Ishikawa (cell line): ENCODE measurements at regions not wholly inside any gene's neighbourhood (a gene's known extent, or its start where the extent isn't known, plus 50 kb on each side); places are given as distances from the start of the nearest gene placed in this dataset.

Experiments
- CEBPB ChIP-seq: IDR thresholded peaks from 2 replicates; pipeline ENCODE4 v1.6.1; 2012
- CREB1 ChIP-seq: IDR thresholded peaks from 2 replicates; pipeline ENCODE4 v1.6.1; 2012; ENCODE audit warnings: low read depth
- EGR1 ChIP-seq: IDR thresholded peaks from 2 replicates; pipeline ENCODE4 v1.6.1; 2012
- EP300 ChIP-seq: IDR thresholded peaks from 2 replicates; pipeline ENCODE4 v1.6.1; 2012; ENCODE audit warnings: borderline replicate concordance
- FOXM1 ChIP-seq: IDR thresholded peaks from 2 replicates; pipeline ENCODE4 v1.6.1; 2012; ENCODE audit warnings: low read depth, borderline replicate concordance
- MAX ChIP-seq: IDR thresholded peaks from 2 replicates; pipeline ENCODE4 v1.6.1; 2012
- NFIC ChIP-seq: IDR thresholded peaks from 2 replicates; pipeline ENCODE4 v1.6.1; 2012
- RAD21 ChIP-seq: IDR thresholded peaks from 2 replicates; pipeline ENCODE4 v1.6.1; 2012; ENCODE audit warnings: low read depth
- REST ChIP-seq: IDR thresholded peaks from 2 replicates; pipeline ENCODE4 v1.6.1; 2012; ENCODE audit warnings: low read depth, mild to moderate bottlenecking
- TAF1 ChIP-seq: IDR thresholded peaks from 2 replicates; pipeline ENCODE4 v1.6.1; 2012; ENCODE audit warnings: low read depth, mild to moderate bottlenecking
- TCF12 ChIP-seq: IDR thresholded peaks from 2 replicates; pipeline ENCODE4 v1.6.1; 2012; ENCODE audit warnings: low read depth
- TEAD4 ChIP-seq: IDR thresholded peaks from 2 replicates; pipeline ENCODE4 v1.6.1; 2012
- USF1 ChIP-seq: IDR thresholded peaks from 2 replicates; pipeline ENCODE4 v1.6.1; 2012
- YY1 ChIP-seq: IDR thresholded peaks from 2 replicates; pipeline ENCODE4 v1.6.1; 2012; ENCODE audit warnings: low read depth
- ZBTB7A ChIP-seq: IDR thresholded peaks from 2 replicates; pipeline ENCODE4 v1.6.1; 2012; ENCODE audit warnings: low read depth

- TF ChIP-seq EGR1 (no peak), FOXM1 (no peak), NFIC (no peak), REST (no peak), TEAD4 (no peak), CEBPB (no peak), TAF1 (no peak), TCF12 (no peak), CREB1 (no peak), USF1 (no peak), YY1 (no peak), RAD21 (no peak), MAX (no peak), ZBTB7A (no peak)
Observed at GRCh38 chr11:97471480-97471879, 1081.7 kb downstream of the JRKL start.

GRCh38 chr11:97487387-97487786 is 1097.6 kb downstream of the JRKL start:
- no peak for TF ChIP-seq TCF12
- no peak for TF ChIP-seq CREB1
- TF ChIP-seq EGR1: no peak

GRCh38 chr11:97498891-97499290 is 1109.1 kb downstream of the JRKL start:
- TF ChIP-seq TEAD4 (no peak), USF1 (no peak), FOXM1 (no peak), CREB1 (no peak), MAX (no peak), EP300 (no peak), ZBTB7A (no peak), YY1 (no peak), NFIC (no peak), REST (no peak), CEBPB (no peak), EGR1 (no peak), RAD21 (no peak), TAF1 (no peak), TCF12 (no peak)

GRCh38 chr11:97502201-97502600 is 1112.4 kb downstream of the JRKL start:
- TF ChIP-seq EP300: no peak
- TF ChIP-seq CREB1: no peak
- no peak for TF ChIP-seq NFIC
- no peak for TF ChIP-seq RAD21
- no peak for TF ChIP-seq ZBTB7A
- TF ChIP-seq TAF1: no peak
- no peak for TF ChIP-seq TCF12
- no peak for TF ChIP-seq MAX
- no peak for TF ChIP-seq TEAD4
- TF ChIP-seq CEBPB: no peak
- TF ChIP-seq FOXM1: no peak

GRCh38 chr11:97506076-97506759 is 1116.4 kb downstream of the JRKL start:
- TF ChIP-seq RAD21 (no peak), NFIC (no peak), FOXM1 (no peak), REST (no peak), TEAD4 (no peak), TCF12 (no peak)
